GM12864 (cell line): ENCODE measurements at regions not wholly inside any gene's neighbourhood (a gene's known extent, or its start where the extent isn't known, plus 50 kb on each side); places are given as distances from the start of the nearest gene placed in this dataset.
A peak's percentile ranks its signal among the peaks of the same experiment; 100 is the strongest.

Experiments used
- DNase-seq: peaks from one replicate; pipeline ENCODE4 v3.0.0-alpha.2; 2011; ENCODE audit warnings: low read depth
- H3K4me3 ChIP-seq: 2 replicates; pipeline ENCODE4 v1.5.1; 2011; ENCODE audit warnings: mild to moderate bottlenecking, low read depth, low read length, control low read depth
- CTCF ChIP-seq: IDR thresholded peaks from 2 replicates; pipeline ENCODE4 v1.5.1; 2011; ENCODE audit warnings: low read depth, mild to moderate bottlenecking, moderate library complexity, low read length, control low read depth, inconsistent platforms; ENCODE audit errors: missing control alignments

GRCh38 chr4:180860089-180860720, 1383.0 kb upstream of the TENM3 start:
- TF ChIP-seq CTCF, result no peak
- no peak overlapping the region for H3K4me3 ChIP-seq
- DNase-seq, result no peak

GRCh38 chr4:180861651-180862050, 1381.6 kb upstream of the TENM3 start:
- TF ChIP-seq CTCF, result no peak
- no peak for DNase-seq
- H3K4me3 ChIP-seq, result no peak overlapping the region

- H3K4me3 ChIP-seq, result no peak overlapping the region
- TF ChIP-seq CTCF, result no peak
- DNase-seq, result no peak
Observed at GRCh38 chr4:180866933-180867643, 1376.1 kb upstream of the TENM3 start.

- DNase-seq, result no peak
- no peak overlapping the region for H3K4me3 ChIP-seq
- TF ChIP-seq CTCF, result no peak
Observed at GRCh38 chr4:180870623-180871022, 1372.6 kb upstream of the TENM3 start.

GRCh38 chr4:180898305-180898704, 1344.9 kb upstream of the TENM3 start:
- DNase-seq, result no peak
- no peak overlapping the region for H3K4me3 ChIP-seq
- no peak for TF ChIP-seq CTCF

- TF ChIP-seq CTCF, result no peak
- no peak overlapping the region for H3K4me3 ChIP-seq
- no peak for DNase-seq
Observed at GRCh38 chr4:180900781-180901180, 1342.4 kb upstream of the TENM3 start.

GRCh38 chr4:180909279-180909678, 1333.9 kb upstream of the TENM3 start:
- no peak overlapping the region for H3K4me3 ChIP-seq
- TF ChIP-seq CTCF, result peak; percentile 20
- DNase-seq, result no peak
